Natural killer cell (primary cell): ENCODE measurements at regions not wholly inside any gene's neighbourhood (a gene's known extent, or its start where the extent isn't known, plus 50 kb on each side); places are given as distances from the start of the nearest gene placed in this dataset.
"Not testable (repeated sequence)": the region's sequence is repeated elsewhere in the genome, so short reads cannot be mapped to it uniquely, and the experiment has no call there.

Source experiments
- ATAC-seq, 3 donors: fragments of 150-1000 bp in 2 of 3; fragments of 200-7000 bp in 1 of 3; cut with Tn5 transposase; 1 replicate in 1 of 3; 2 replicates in 2 of 3; pipeline ENCODE4 v1.10.0; 2021; ENCODE audit warnings: mild to moderate bottlenecking in 2 of 3, moderate library complexity in 2 of 3
- DNase-seq, 2 donors: peaks; one replicate each; pipeline versions ENCODE4 v3.0.0 to v3.0.0-alpha.2; 2013 to 2021; ENCODE audit warnings: mixed read lengths in 1 of 2
- H3K27ac ChIP-seq: one replicate; pipeline ENCODE4 v1.5.1; 2013; ENCODE audit warnings: mild to moderate bottlenecking, low read length
- H3K27me3 ChIP-seq: one replicate; pipeline ENCODE4 v1.6.1; 2013; ENCODE audit warnings: low read length; ENCODE audit not compliant: control insufficient read depth, insufficient read depth
- H3K36me3 ChIP-seq: one replicate; pipeline ENCODE4 v1.6.1; 2013; ENCODE audit warnings: low read length; ENCODE audit not compliant: control insufficient read depth, insufficient read depth
- H3K4me1 ChIP-seq: one replicate; pipeline ENCODE4 v1.6.1; 2013; ENCODE audit warnings: low read length; ENCODE audit not compliant: control insufficient read depth, insufficient read depth
- H3K4me3 ChIP-seq: one replicate; pipeline ENCODE4 v1.5.1; 2013; ENCODE audit warnings: low read length
- H3K9me3 ChIP-seq: one replicate; pipeline ENCODE4 v1.6.1; 2013; ENCODE audit warnings: low read length; ENCODE audit not compliant: control insufficient read depth, insufficient read depth
- H3K27ac Mint-ChIP-seq, 2 donors: one replicate each; pipeline ENCODE4 v1.8.0; 2022; ENCODE audit warnings: mild to moderate bottlenecking in 2 of 2, mixed read lengths in 2 of 2, moderate library complexity in 1 of 2
- H3K27me3 Mint-ChIP-seq, 2 donors: one replicate each; pipeline ENCODE4 v1.8.0; 2022; ENCODE audit warnings: low read depth in 2 of 2, mixed read lengths in 2 of 2
- H3K36me3 Mint-ChIP-seq: one replicate; pipeline ENCODE4 v1.8.0; 2022; ENCODE audit warnings: mixed read lengths
- H3K4me1 Mint-ChIP-seq, 2 donors: one replicate each; pipeline ENCODE4 v1.8.0; 2022; ENCODE audit warnings: mixed read lengths in 2 of 2
- H3K4me3 Mint-ChIP-seq: one replicate; pipeline ENCODE4 v1.8.0; 2022; ENCODE audit warnings: mild to moderate bottlenecking, moderate library complexity, mixed read lengths
- H3K9me3 Mint-ChIP-seq, 2 donors: one replicate each; pipeline ENCODE4 v1.8.0; 2022; ENCODE audit warnings: mixed read lengths in 2 of 2
- WGBS: methylation state at CpG from one replicate; pipeline ENCODE4 v1.1.7; 2013; ENCODE audit warnings: missing lambda C conversion rate; ENCODE audit not compliant: insufficient coverage; 5-methylcytosine and 5-hydroxymethylcytosine counted together
- intact Hi-C: fragments of 100-400 bp; cut with micrococcal nuclease; formaldehyde crosslinking; loops from one replicate; pipeline ENCODE4 v1.14.2; 2022
- TF ChIP-seq, protein P1 (sequence below): fragments of 200-600 bp; IDR thresholded peaks from one replicate; pipeline ENCODE4 v1.8.0; 2022; ENCODE audit warnings: antibody characterized with exemption

DNA sequence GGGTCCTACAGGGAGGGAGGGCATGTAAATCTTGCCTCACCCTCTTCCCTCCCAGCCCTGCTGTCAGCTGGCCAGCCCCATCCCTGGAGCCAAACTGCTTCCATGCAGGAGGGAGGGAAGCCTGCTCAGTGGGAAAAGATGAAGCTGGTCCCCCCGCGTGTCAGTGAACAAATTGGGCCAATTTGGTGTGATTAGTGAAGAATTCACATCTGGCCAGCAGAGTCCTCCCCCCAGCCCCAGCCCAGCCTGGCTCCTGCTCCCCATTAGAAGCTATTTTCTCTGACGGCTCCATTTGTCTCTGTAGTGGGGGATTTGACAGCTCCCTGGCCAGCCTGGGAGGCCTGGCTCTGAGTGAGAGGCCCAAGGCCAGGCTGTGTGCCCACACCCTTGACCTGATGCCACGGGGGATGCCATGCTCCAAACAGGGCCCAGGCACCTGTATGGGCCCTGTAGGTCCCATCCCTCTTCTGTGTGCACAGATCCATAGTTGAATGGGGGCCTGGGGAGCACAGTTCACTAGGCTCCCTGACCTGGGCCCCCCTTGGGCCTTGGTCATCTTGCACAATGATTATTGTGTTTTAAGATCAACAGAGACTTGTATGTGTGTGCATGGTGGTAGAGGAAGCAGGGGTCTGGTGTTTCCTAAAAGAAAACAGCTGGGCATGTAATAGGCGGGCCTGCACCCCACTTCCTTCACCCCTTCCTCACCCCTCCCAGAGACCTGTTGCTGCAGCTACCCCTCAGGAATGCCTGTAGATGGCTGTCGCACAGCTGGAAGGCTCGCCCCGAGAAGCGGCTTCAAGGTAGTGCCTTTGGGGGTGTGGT, 50.7 kb upstream of the TAC4 start:
- Histone ChIP-seq H3K9me3 (no peaks in the 10 kb centered on the region), H3K4me1 (peaks cover 3% of the 10 kb centered on the region), H3K27ac (no peak overlapping the region), H3K4me3 (no peak overlapping the region), H3K36me3 (no peaks in the 10 kb centered on the region), H3K27me3 (peaks cover 18% of the 10 kb centered on the region)
- TF ChIP-seq, protein P1, sequence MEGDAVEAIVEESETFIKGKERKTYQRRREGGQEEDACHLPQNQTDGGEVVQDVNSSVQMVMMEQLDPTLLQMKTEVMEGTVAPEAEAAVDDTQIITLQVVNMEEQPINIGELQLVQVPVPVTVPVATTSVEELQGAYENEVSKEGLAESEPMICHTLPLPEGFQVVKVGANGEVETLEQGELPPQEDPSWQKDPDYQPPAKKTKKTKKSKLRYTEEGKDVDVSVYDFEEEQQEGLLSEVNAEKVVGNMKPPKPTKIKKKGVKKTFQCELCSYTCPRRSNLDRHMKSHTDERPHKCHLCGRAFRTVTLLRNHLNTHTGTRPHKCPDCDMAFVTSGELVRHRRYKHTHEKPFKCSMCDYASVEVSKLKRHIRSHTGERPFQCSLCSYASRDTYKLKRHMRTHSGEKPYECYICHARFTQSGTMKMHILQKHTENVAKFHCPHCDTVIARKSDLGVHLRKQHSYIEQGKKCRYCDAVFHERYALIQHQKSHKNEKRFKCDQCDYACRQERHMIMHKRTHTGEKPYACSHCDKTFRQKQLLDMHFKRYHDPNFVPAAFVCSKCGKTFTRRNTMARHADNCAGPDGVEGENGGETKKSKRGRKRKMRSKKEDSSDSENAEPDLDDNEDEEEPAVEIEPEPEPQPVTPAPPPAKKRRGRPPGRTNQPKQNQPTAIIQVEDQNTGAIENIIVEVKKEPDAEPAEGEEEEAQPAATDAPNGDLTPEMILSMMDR, result no peak
- peaks cover 36 to 60% of the 10 kb centered on the region in 2 donors for H3K27me3 Mint-ChIP-seq
- 84% methylated on average over 8 of the region's 9 CpGs for WGBS
- H3K4me3 Mint-ChIP-seq, result no peak overlapping the region
- no peaks in the 10 kb centered on the region for H3K4me1 Mint-ChIP-seq
- intact Hi-C loops, result no loop called here
- no peak for ATAC-seq
- no peak overlapping the region for H3K27ac Mint-ChIP-seq
- DNase-seq, result no peak
- H3K36me3 Mint-ChIP-seq, result no peaks in the 10 kb centered on the region
- H3K9me3 Mint-ChIP-seq, result no peaks in the 10 kb centered on the region

DNA sequence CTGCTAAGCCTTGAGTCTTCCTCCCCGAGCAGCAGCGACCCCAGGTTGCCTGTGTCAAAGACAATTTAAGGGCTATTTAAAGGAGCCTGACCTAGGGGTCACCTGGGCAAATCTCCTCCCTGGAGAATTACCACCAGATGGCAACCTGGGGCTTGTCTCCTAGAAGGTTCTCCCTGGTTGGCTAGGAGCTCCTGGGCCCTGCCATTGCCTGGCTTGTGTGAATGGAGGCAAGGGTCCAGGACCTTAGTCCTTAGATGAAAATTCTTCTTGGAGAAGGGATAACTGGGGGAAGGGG, 51.3 kb upstream of the TAC4 start:
- no peak overlapping the region for H3K27ac Mint-ChIP-seq
- no peak for ATAC-seq
- TF ChIP-seq, protein P1, result no peak
- H3K27me3 Mint-ChIP-seq, result peaks cover 39 to 60% of the 10 kb centered on the region in 2 donors
- Histone ChIP-seq H3K4me1 (peaks cover 3% of the 10 kb centered on the region), H3K36me3 (no peaks in the 10 kb centered on the region), H3K9me3 (no peaks in the 10 kb centered on the region), H3K4me3 (no peak overlapping the region), H3K27ac (no peak overlapping the region), H3K27me3 (peaks cover 22% of the 10 kb centered on the region)
- H3K4me3 Mint-ChIP-seq, result no peak overlapping the region
- no peaks in the 10 kb centered on the region for H3K9me3 Mint-ChIP-seq
- intact Hi-C loops, result no loop called here
- H3K4me1 Mint-ChIP-seq, result no peaks in the 10 kb centered on the region
- 72% methylated on average over 2 of the region's 2 CpGs for WGBS
- no peaks in the 10 kb centered on the region for H3K36me3 Mint-ChIP-seq
- DNase-seq, result no peak

DNA sequence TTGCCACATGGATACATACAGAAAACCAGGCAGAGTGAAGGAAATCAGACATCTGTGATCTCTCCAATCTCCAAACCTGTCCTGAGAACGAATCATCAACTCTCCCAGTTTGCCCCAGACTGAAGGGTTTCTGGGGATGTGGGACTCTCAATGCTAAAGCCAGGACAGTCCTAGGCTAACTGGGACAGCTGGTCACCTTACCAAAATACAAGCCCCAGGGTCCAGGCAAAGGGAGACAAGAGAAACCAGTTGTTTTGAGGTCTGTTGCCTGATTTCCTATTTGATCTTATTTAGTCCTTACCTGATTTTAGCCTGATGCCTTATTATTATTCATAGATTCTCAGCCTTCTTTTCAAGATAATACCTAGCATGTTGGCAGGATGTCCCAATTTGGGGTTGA, 51.7 kb upstream of the TAC4 start:
- Mint-ChIP-seq H3K27me3 (peaks cover 41 to 60% of the 10 kb centered on the region in 2 donors), H3K36me3 (no peaks in the 10 kb centered on the region), H3K4me1 (no peaks in the 10 kb centered on the region), H3K27ac (no peak overlapping the region), H3K4me3 (no peak overlapping the region), H3K9me3 (no peaks in the 10 kb centered on the region)
- no peak overlapping the region for H3K27ac ChIP-seq
- H3K9me3 ChIP-seq, result no peaks in the 10 kb centered on the region
- H3K4me3 ChIP-seq, result no peak overlapping the region
- 27% methylated on average over 1 of the region's 1 CpG for WGBS
- TF ChIP-seq, protein P1, result no peak
- no peaks in the 10 kb centered on the region for H3K36me3 ChIP-seq
- DNase-seq (no peak), ATAC-seq (no peak)
- intact Hi-C loops, result no loop called here
- peaks cover 3% of the 10 kb centered on the region for H3K4me1 ChIP-seq
- peaks cover 25% of the 10 kb centered on the region for H3K27me3 ChIP-seq

DNA sequence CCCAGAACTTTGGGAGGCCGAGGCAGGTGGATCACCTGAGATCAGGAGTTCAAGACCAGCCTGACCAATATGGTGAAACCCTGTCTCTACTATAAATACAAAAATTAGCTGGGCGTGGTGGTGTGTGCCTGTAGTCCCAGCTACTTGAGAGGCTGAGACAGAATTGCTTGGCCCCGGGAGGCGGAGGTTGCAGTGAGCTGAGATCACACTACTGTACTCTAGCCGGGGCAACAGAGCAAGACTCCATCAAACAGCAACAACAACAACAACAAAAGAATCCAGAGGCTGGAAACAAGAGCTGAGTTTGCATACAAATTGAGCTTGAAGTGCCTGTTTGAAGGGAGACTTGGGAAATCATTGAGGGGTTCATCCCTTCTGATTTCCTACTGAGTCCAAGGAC, 52.9 kb upstream of the TAC4 start:
- H3K9me3 ChIP-seq, H3K4me3 Mint-ChIP-seq, intact Hi-C loops, H3K36me3 Mint-ChIP-seq, H3K4me1 Mint-ChIP-seq, H3K9me3 Mint-ChIP-seq, ATAC-seq, H3K4me3 ChIP-seq, H3K36me3 ChIP-seq, H3K27ac Mint-ChIP-seq, H3K27ac ChIP-seq, DNase-seq, H3K4me1 ChIP-seq: not testable (repeated sequence)
- peaks cover 46 to 62% of the 10 kb centered on the region in 2 donors for H3K27me3 Mint-ChIP-seq
- H3K27me3 ChIP-seq, result peaks cover 30% of the 10 kb centered on the region
- 89% methylated on average over 5 of the region's 5 CpGs for WGBS
